SKM-1 (cell line): ENCODE measurements at regions not wholly inside any gene's neighbourhood (a gene's known extent, or its start where the extent isn't known, plus 50 kb on each side); places are given as distances from the start of the nearest gene placed in this dataset.
"Not testable (repeated sequence)": the region's sequence is repeated elsewhere in the genome, so short reads cannot be mapped to it uniquely, and the experiment has no call there.

Experiments used
- DNase-seq: peaks from one replicate; lab custom pipeline; 2025; ENCODE audit not compliant: unreplicated experiment; lab: John Stamatoyannopoulos, UW

- no peak for DNase-seq
Observed at GRCh38 chr2:239866778-239867177, 158.4 kb downstream of the NDUFA10 start.

- no peak for DNase-seq
Observed at GRCh38 chr2:239866350-239866749, 158.8 kb downstream of the NDUFA10 start.

- not testable (repeated sequence) for DNase-seq
Observed at GRCh38 chr2:239865856-239866255, 159.3 kb downstream of the NDUFA10 start.

- DNase-seq: no peak
Observed at GRCh38 chr2:239865059-239865639, 160.0 kb downstream of the NDUFA10 start.

- DNase-seq: no peak
Observed at GRCh38 chr2:239864247-239865058, 160.7 kb downstream of the NDUFA10 start.

- DNase-seq: no peak
Observed at GRCh38 chr2:239862613-239863012, 162.5 kb downstream of the NDUFA10 start.

GRCh38 chr2:239858179-239858578 lies 167.0 kb downstream of the NDUFA10 start:
- no peak for DNase-seq

- DNase-seq: no peak
Observed at GRCh38 chr2:239857591-239857990, 167.6 kb downstream of the NDUFA10 start.

- no peak for DNase-seq
Observed at GRCh38 chr2:239856620-239857285, 168.4 kb downstream of the NDUFA10 start.

GRCh38 chr2:239855863-239856587 lies 169.1 kb downstream of the NDUFA10 start:
- no peak for DNase-seq

GRCh38 chr2:239854596-239854995 lies 170.5 kb downstream of the NDUFA10 start:
- DNase-seq: no peak

- no peak for DNase-seq
Observed at GRCh38 chr2:239853706-239854327, 171.3 kb downstream of the NDUFA10 start.

GRCh38 chr2:239853121-239853520 lies 172.0 kb downstream of the NDUFA10 start:
- no peak for DNase-seq

GRCh38 chr2:239852272-239852671 lies 172.9 kb downstream of the NDUFA10 start:
- no peak for DNase-seq

- no peak for DNase-seq
Observed at GRCh38 chr2:239846789-239847676, 178.1 kb downstream of the NDUFA10 start.

GRCh38 chr2:239845968-239846367 lies 179.2 kb downstream of the NDUFA10 start:
- no peak for DNase-seq

- DNase-seq: no peak
Observed at GRCh38 chr2:239839306-239839705, 185.8 kb downstream of the NDUFA10 start.

- no peak for DNase-seq
Observed at GRCh38 chr2:239836021-239836765, 188.9 kb downstream of the NDUFA10 start.

GRCh38 chr2:239835056-239835455 lies 190.1 kb downstream of the NDUFA10 start:
- DNase-seq: no peak
